Stimulated activated CD4-positive, alpha-beta T cell treated with anti-CD3 and anti-CD28 coated beads, Interleukin-2, amount 100 ng/mL, for 48 hours (primary cell): ENCODE measurements at regions not wholly inside any gene's neighbourhood (a gene's known extent, or its start where the extent isn't known, plus 50 kb on each side); places are given as distances from the start of the nearest gene placed in this dataset.

ENCODE experiments used
- DNase-seq, 2 donors: peaks; one replicate each; pipeline ENCODE4 v3.0.0-alpha.2; 2020

GRCh38 chr21:24716281-24716918, 890.9 kb downstream of the MRPL39 start:
- no peak for DNase-seq

- no peak for DNase-seq
Measured at GRCh38 chr21:24714646-24715200, 892.6 kb downstream of the MRPL39 start.

- no peak for DNase-seq
Measured at GRCh38 chr21:24705201-24705600, 902.1 kb downstream of the MRPL39 start.

GRCh38 chr21:24693779-24694178, 913.5 kb downstream of the MRPL39 start:
- DNase-seq, result no peak

- no peak for DNase-seq
Measured at GRCh38 chr21:24681456-24681855, 925.8 kb downstream of the MRPL39 start.

GRCh38 chr21:24671901-24672300, 935.4 kb downstream of the MRPL39 start:
- DNase-seq, result no peak

- DNase-seq, result no peak
Measured at GRCh38 chr21:24658926-24659325, 948.4 kb downstream of the MRPL39 start.

- DNase-seq, result no peak
Measured at GRCh38 chr21:24658026-24658425, 949.3 kb downstream of the MRPL39 start.

GRCh38 chr21:24649691-24650090, 957.6 kb downstream of the MRPL39 start:
- no peak for DNase-seq

- no peak for DNase-seq
Measured at GRCh38 chr21:24636696-24637095, 970.6 kb downstream of the MRPL39 start.

- DNase-seq, result no peak
Measured at GRCh38 chr21:24634749-24635148, 972.5 kb downstream of the MRPL39 start.

- no peak for DNase-seq
Measured at GRCh38 chr21:24628536-24628935, 978.7 kb downstream of the MRPL39 start.

GRCh38 chr21:24628046-24628445, 979.2 kb downstream of the MRPL39 start:
- no peak for DNase-seq

GRCh38 chr21:24617819-24618218, 989.5 kb downstream of the MRPL39 start:
- DNase-seq, result no peak

GRCh38 chr21:24594082-24594481, 1013.2 kb downstream of the MRPL39 start:
- no peak for DNase-seq

GRCh38 chr21:24590261-24590660, 1017.0 kb downstream of the MRPL39 start:
- no peak for DNase-seq

- no peak for DNase-seq
Measured at GRCh38 chr21:24583473-24583872, 1023.8 kb downstream of the MRPL39 start.

- DNase-seq, result no peak
Measured at GRCh38 chr21:24577301-24577700, 1030.0 kb downstream of the MRPL39 start.

- DNase-seq, result no peak
Measured at GRCh38 chr21:24561291-24561690, 1046.0 kb downstream of the MRPL39 start.

GRCh38 chr21:24552491-24552890, 1054.8 kb downstream of the MRPL39 start:
- no peak for DNase-seq

GRCh38 chr21:24545807-24546361, 1061.4 kb downstream of the MRPL39 start:
- no peak for DNase-seq

GRCh38 chr21:24514081-24514733, 1093.1 kb downstream of the MRPL39 start:
- DNase-seq, result no peak

GRCh38 chr21:24509131-24509530, 1098.2 kb downstream of the MRPL39 start:
- DNase-seq, result no peak

- DNase-seq, result no peak
Measured at GRCh38 chr21:24486973-24487372, 1120.3 kb downstream of the MRPL39 start.
